22Rv1 (cell line): ENCODE measurements at regions not wholly inside any gene's neighbourhood (a gene's known extent, or its start where the extent isn't known, plus 50 kb on each side); places are given as distances from the start of the nearest gene placed in this dataset.

Experiments used
- CTCF ChIP-seq: fragments of 450-650 bp; IDR thresholded peaks from 2 replicates; pipeline ENCODE4 v1.5.1; 2017; ENCODE audit warnings: mild to moderate bottlenecking
- ZFX ChIP-seq: fragments of 450-650 bp; IDR thresholded peaks from 2 replicates; pipeline ENCODE4 v1.6.1; 2017; ENCODE audit warnings: antibody characterized with exemption, borderline replicate concordance

- TF ChIP-seq CTCF (no peak), ZFX (no peak)
Measured at GRCh38 chr6:82437701-82438100, 74.1 kb downstream of the TPBG start.
